AG04450 (cell line): ENCODE measurements at regions not wholly inside any gene's neighbourhood (a gene's known extent, or its start where the extent isn't known, plus 50 kb on each side); places are given as distances from the start of the nearest gene placed in this dataset.

Source experiments
- CTCF ChIA-PET: fragments of 300-600, 350-600 bp; formaldehyde crosslinking; extraction: SDS; loops from one replicate; lab custom pipeline; 2022; ENCODE audit warnings: antibody characterized with exemption, inconsistent platforms; lab: Charles Lee
- POLR2A ChIA-PET: fragments of 350-600 bp; formaldehyde crosslinking; extraction: SDS; loops from one replicate; lab custom pipeline; 2021; ENCODE audit warnings: antibody characterized with exemption, inconsistent platforms; lab: Yijun Ruan, JAX
- DNase-seq: peaks from one replicate; pipeline ENCODE4 v3.0.0-alpha.2; 2011; ENCODE audit warnings: low read depth, low spot score
- H3K27ac ChIP-seq: one replicate; pipeline ENCODE4 v1.5.1; 2012; ENCODE audit warnings: low read depth, low read length, control low read depth
- H3K27me3 ChIP-seq: one replicate; pipeline ENCODE4 v1.6.0; 2012; ENCODE audit warnings: low read length; ENCODE audit not compliant: control insufficient read depth, insufficient read depth
- H3K4me3 ChIP-seq: 2 replicates; pipeline ENCODE4 v1.5.1; 2011; ENCODE audit warnings: mild to moderate bottlenecking, low read depth, low read length, control low read depth
- H3K9me3 ChIP-seq: 2 replicates; pipeline ENCODE4 v1.5.1; 2012; ENCODE audit warnings: low read length; ENCODE audit not compliant: control insufficient read depth, insufficient read depth
- CTCF ChIP-seq: IDR thresholded peaks from 2 replicates; pipeline ENCODE4 v1.5.1; 2011; ENCODE audit warnings: low read depth, low read length, control low read depth, inconsistent platforms

- TF ChIP-seq CTCF, result no peak
- DNase-seq, result no peak
- POLR2A ChIA-PET, result interaction anchor here (0.6 kb wide), 1 partner anchor 144 kb away, joined by 3 read pairs; no protein-coding TSS in a partner anchor
- CTCF ChIA-PET, result interaction anchor here (1.9 kb wide), 1 partner anchor 14 kb away, joined by 5 read pairs; no protein-coding TSS in a partner anchor
- no peaks in the 10 kb centered on the region for H3K9me3 ChIP-seq
- H3K4me3 ChIP-seq, result no peak overlapping the region
- H3K27ac ChIP-seq, result no peak overlapping the region
- no peaks in the 10 kb centered on the region for H3K27me3 ChIP-seq
These were observed 103.0 kb downstream of the RPL22L1 start for GRCh38 chr3:170766823-170767575.

GRCh38 chr3:170766253-170766652 lies 103.7 kb downstream of the RPL22L1 start:
- Histone ChIP-seq H3K27me3 (no peaks in the 10 kb centered on the region), H3K9me3 (no peaks in the 10 kb centered on the region), H3K27ac (no peak overlapping the region), H3K4me3 (no peak overlapping the region)
- ChIA-PET POLR2A (interaction anchor here (0.6 to 1.6 kb wide), 3 partner anchors 14 to 143 kb away, joined by 3 to 5 read pairs (median 4); no protein-coding TSS in a partner anchor), CTCF (interaction anchor here (1.8 kb wide), 1 partner anchor 45 kb away, joined by 13 read pairs; no protein-coding TSS in a partner anchor)
- TF ChIP-seq CTCF, result no peak
- DNase-seq, result no peak

- ChIA-PET CTCF (interaction anchor here (0.9 to 1.8 kb wide), 3 partner anchors 44 to 351 kb away, joined by 3 to 13 read pairs (median 5); no protein-coding TSS in a partner anchor), POLR2A (interaction anchor here (1.1 to 1.6 kb wide), 2 partner anchors 14 to 37 kb away, joined by 4 to 5 read pairs; no protein-coding TSS in a partner anchor)
- TF ChIP-seq CTCF, result no peak
- H3K9me3 ChIP-seq, result no peaks in the 10 kb centered on the region
- H3K4me3 ChIP-seq, result no peak overlapping the region
- H3K27ac ChIP-seq, result no peak overlapping the region
- no peaks in the 10 kb centered on the region for H3K27me3 ChIP-seq
- DNase-seq, result no peak
These were observed 104.4 kb downstream of the RPL22L1 start for GRCh38 chr3:170765419-170766078.

GRCh38 chr3:170764017-170764416 lies 106.0 kb downstream of the RPL22L1 start:
- Histone ChIP-seq H3K9me3 (no peaks in the 10 kb centered on the region), H3K27ac (no peak overlapping the region), H3K4me3 (no peak overlapping the region), H3K27me3 (no peaks in the 10 kb centered on the region)
- no peak for TF ChIP-seq CTCF
- POLR2A ChIA-PET, result no interaction called here
- DNase-seq, result no peak
- CTCF ChIA-PET, result no interaction called here
